ENCODE measurements at regions not wholly inside any gene's neighbourhood (a gene's known extent, or its start where the extent isn't known, plus 50 kb on each side); places are given as distances from the start of the nearest gene placed in this dataset.

- TF ChIP-seq JUNB (IDR thresholded peaks at IDR 0.05) (no peak), SREBF2 (IDR thresholded peaks at IDR 0.05) (no peak), CEBPB (IDR thresholded peaks at IDR 0.05) (no peak), REST (IDR thresholded peaks at IDR 0.05) (no peak), RNF2 (IDR thresholded peaks at IDR 0.05; ENCODE audit: borderline replicate concordance, low read depth) (no peak), CTCF (IDR thresholded peaks at IDR 0.05) (no peak), EP300 (IDR thresholded peaks at IDR 0.05) (no peak), RCOR1 (IDR thresholded peaks at IDR 0.05; ENCODE audit: low read depth, low read length) (no peak), POLR2A (IDR thresholded peaks at IDR 0.05; ENCODE audit: low read length) (no peak)
Observed at GRCh38 chr9:130759738-130760137, 66.2 kb downstream of the EXOSC2 start.
